CD4-positive, CD25-positive, alpha-beta regulatory T cell (primary cell): ENCODE measurements at regions not wholly inside any gene's neighbourhood (a gene's known extent, or its start where the extent isn't known, plus 50 kb on each side); places are given as distances from the start of the nearest gene placed in this dataset.

Source experiments
- ATAC-seq, 2 donors: fragments of 150-1000 bp; cut with Tn5 transposase; one replicate each; pipeline ENCODE4 v1.10.0; 2021; ENCODE audit warnings: low read depth in 2 of 2, moderate number of reproducible peaks in 2 of 2, moderate library complexity in 1 of 2
- DNase-seq, 3 donors: peaks; one replicate each; pipeline versions ENCODE4 v3.0.0 to v3.0.0-alpha.2; 2012 to 2022; ENCODE audit warnings: mixed read lengths in 1 of 3
- H3K27ac ChIP-seq: one replicate; pipeline ENCODE4 v1.7.0; 2013; ENCODE audit warnings: mild to moderate bottlenecking, low read length; ENCODE audit not compliant: insufficient read depth, poor library complexity, severe bottlenecking
- H3K27me3 ChIP-seq: one replicate; pipeline ENCODE4 v1.7.0; 2013; ENCODE audit warnings: low read length; ENCODE audit not compliant: control insufficient read depth, insufficient read depth
- H3K36me3 ChIP-seq: one replicate; pipeline ENCODE4 v1.7.0; 2013; ENCODE audit warnings: mild to moderate bottlenecking, low read length, moderate library complexity; ENCODE audit not compliant: control insufficient read depth, insufficient read depth
- H3K4me1 ChIP-seq: 2 replicates; pipeline ENCODE4 v1.7.0; 2013; ENCODE audit warnings: mild to moderate bottlenecking, low read length; ENCODE audit not compliant: insufficient read depth, control insufficient read depth, poor library complexity, severe bottlenecking
- H3K4me3 ChIP-seq: one replicate; pipeline ENCODE4 v1.7.0; 2013; ENCODE audit warnings: low read depth, mild to moderate bottlenecking, low read length, moderate library complexity
- H3K9me3 ChIP-seq, 2 experiments: 1 replicate in 1 of 2; 2 replicates in 1 of 2; pipeline ENCODE4 v1.7.0; 2013; ENCODE audit warnings: low read length in 2 of 2, mild to moderate bottlenecking in 1 of 2, moderate library complexity in 1 of 2; ENCODE audit not compliant: control insufficient read depth in 2 of 2
- H3K27ac Mint-ChIP-seq, 3 donors: one replicate each; pipeline ENCODE4 v1.8.0; 2020 to 2022; ENCODE audit warnings: mild to moderate bottlenecking in 3 of 3, mixed read lengths in 3 of 3, moderate library complexity in 2 of 3
- H3K27me3 Mint-ChIP-seq: one replicate; pipeline ENCODE4 v1.8.0; 2022; ENCODE audit warnings: mild to moderate bottlenecking, mixed read lengths
- H3K36me3 Mint-ChIP-seq: one replicate; pipeline ENCODE4 v1.8.0; 2020; ENCODE audit warnings: mixed read lengths
- H3K4me1 Mint-ChIP-seq, 4 donors: one replicate each; pipeline ENCODE4 v1.8.0; 2020 to 2022; ENCODE audit warnings: mixed read lengths in 4 of 4, mild to moderate bottlenecking in 1 of 4
- H3K4me3 Mint-ChIP-seq, 4 donors: one replicate each; pipeline ENCODE4 v1.8.0; 2020 to 2022; ENCODE audit warnings: mild to moderate bottlenecking in 4 of 4, mixed read lengths in 4 of 4, moderate library complexity in 3 of 4
- H3K9me3 Mint-ChIP-seq, 7 donors: one replicate each; pipeline ENCODE4 v1.8.0; 2020 to 2022; ENCODE audit warnings: mixed read lengths in 7 of 7, mild to moderate bottlenecking in 3 of 7, moderate library complexity in 2 of 7

GRCh38 chr6:1024161-1024560, 287.7 kb upstream of the FOXQ1 start:
- DNase-seq (no peak), ATAC-seq (no peak)
- H3K4me3 ChIP-seq, result no peak overlapping the region
- Mint-ChIP-seq H3K27ac (no peak overlapping the region), H3K4me3 (no peak overlapping the region), H3K4me1 (no peaks in the 10 kb centered on the region), H3K9me3 (peaks cover 0 to 2% (median 0%) of the 10 kb centered on the region in 7 donors), H3K36me3 (no peaks in the 10 kb centered on the region), H3K27me3 (peaks cover 4% of the 10 kb centered on the region)
- no peak overlapping the region for H3K27ac ChIP-seq
- H3K9me3 ChIP-seq, result no peaks in the 10 kb centered on the region
- no peaks in the 10 kb centered on the region for H3K27me3 ChIP-seq
- H3K36me3 ChIP-seq, result no peaks in the 10 kb centered on the region
- no peaks in the 10 kb centered on the region for H3K4me1 ChIP-seq

DNA sequence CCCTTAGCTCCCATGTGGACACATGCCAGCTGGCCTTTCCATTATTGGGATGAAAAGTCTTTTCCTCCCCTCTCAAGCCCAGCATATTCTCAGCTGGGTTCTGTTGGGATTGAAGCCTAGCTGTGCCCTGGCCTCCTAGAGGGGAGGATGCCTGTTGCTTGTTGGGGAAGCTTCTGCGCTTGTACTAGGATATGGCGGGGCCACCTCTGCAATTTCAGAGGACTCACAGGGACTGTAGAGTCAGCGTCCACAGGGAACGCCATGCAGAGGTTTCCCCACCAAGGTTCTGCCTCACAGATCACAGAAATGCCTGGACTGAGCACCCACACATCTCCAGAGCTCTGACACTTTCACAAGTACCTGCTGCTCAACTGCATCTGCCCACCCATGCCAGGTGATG, 288.7 kb upstream of the FOXQ1 start:
- Mint-ChIP-seq H3K36me3 (no peaks in the 10 kb centered on the region), H3K27ac (no peak overlapping the region), H3K4me1 (no peaks in the 10 kb centered on the region), H3K27me3 (no peaks in the 10 kb centered on the region), H3K9me3 (peaks cover 0 to 2% (median 0%) of the 10 kb centered on the region in 7 donors), H3K4me3 (no peak overlapping the region)
- DNase-seq (no peak), ATAC-seq (no peak)
- Histone ChIP-seq H3K9me3 (no peaks in the 10 kb centered on the region), H3K4me1 (no peaks in the 10 kb centered on the region), H3K27ac (no peak overlapping the region), H3K36me3 (no peaks in the 10 kb centered on the region), H3K27me3 (no peaks in the 10 kb centered on the region), H3K4me3 (no peak overlapping the region)

DNA sequence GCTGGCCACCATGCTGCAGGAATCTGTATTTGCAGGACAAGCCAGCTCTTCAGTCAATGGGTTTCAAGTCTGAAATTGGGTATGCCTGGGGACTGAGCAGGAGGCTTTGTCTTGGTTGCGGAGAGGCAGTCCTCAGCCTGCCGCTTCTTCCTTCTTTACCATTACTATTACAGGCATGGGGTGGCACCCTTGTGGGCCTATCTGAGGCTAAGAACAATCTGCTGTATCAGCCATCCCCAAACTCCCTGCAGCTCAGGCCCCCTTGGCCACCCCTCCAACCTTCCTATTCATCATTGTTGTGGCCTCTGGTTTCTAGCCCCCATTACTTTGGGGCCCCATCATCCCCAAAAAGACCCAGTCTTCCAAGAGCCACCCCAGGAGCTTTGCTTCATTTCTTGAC, 289.2 kb upstream of the FOXQ1 start:
- H3K27me3 ChIP-seq, result no peaks in the 10 kb centered on the region
- Mint-ChIP-seq H3K9me3 (peaks cover 0 to 2% (median 0%) of the 10 kb centered on the region in 7 donors), H3K36me3 (no peaks in the 10 kb centered on the region), H3K4me1 (no peaks in the 10 kb centered on the region), H3K27ac (no peak overlapping the region), H3K27me3 (no peaks in the 10 kb centered on the region), H3K4me3 (no peak overlapping the region)
- no peak overlapping the region for H3K27ac ChIP-seq
- no peak overlapping the region for H3K4me3 ChIP-seq
- H3K9me3 ChIP-seq, result no peaks in the 10 kb centered on the region
- DNase-seq (no peak), ATAC-seq (no peak)
- no peaks in the 10 kb centered on the region for H3K36me3 ChIP-seq
- H3K4me1 ChIP-seq, result no peaks in the 10 kb centered on the region

GRCh38 chr6:1020837-1021236, 291.1 kb upstream of the FOXQ1 start:
- Mint-ChIP-seq H3K36me3 (no peaks in the 10 kb centered on the region), H3K4me1 (no peaks in the 10 kb centered on the region), H3K4me3 (no peak overlapping the region), H3K27me3 (no peaks in the 10 kb centered on the region), H3K9me3 (peaks cover 0 to 2% (median 0%) of the 10 kb centered on the region in 7 donors), H3K27ac (no peak overlapping the region)
- Histone ChIP-seq H3K9me3 (no peaks in the 10 kb centered on the region), H3K36me3 (no peaks in the 10 kb centered on the region), H3K27ac (no peak overlapping the region), H3K27me3 (no peaks in the 10 kb centered on the region), H3K4me1 (no peaks in the 10 kb centered on the region), H3K4me3 (no peak overlapping the region)
- no peak for DNase-seq
- no peak for ATAC-seq

GRCh38 chr6:1020133-1020532, 291.8 kb upstream of the FOXQ1 start:
- H3K4me1 Mint-ChIP-seq, result no peaks in the 10 kb centered on the region
- no peaks in the 10 kb centered on the region for H3K4me1 ChIP-seq
- H3K9me3 Mint-ChIP-seq, result peaks cover 0 to 2% (median under 1%) of the 10 kb centered on the region in 7 donors
- H3K4me3 Mint-ChIP-seq, result no peak overlapping the region
- no peak overlapping the region for H3K4me3 ChIP-seq
- ATAC-seq (no peak), DNase-seq (no peak)
- no peaks in the 10 kb centered on the region for H3K27me3 Mint-ChIP-seq
- H3K27ac Mint-ChIP-seq, result no peak overlapping the region
- no peaks in the 10 kb centered on the region for H3K36me3 Mint-ChIP-seq
- H3K9me3 ChIP-seq, result no peaks in the 10 kb centered on the region
- no peaks in the 10 kb centered on the region for H3K27me3 ChIP-seq
- H3K36me3 ChIP-seq, result no peaks in the 10 kb centered on the region
- no peak overlapping the region for H3K27ac ChIP-seq

GRCh38 chr6:1018041-1018440, 293.9 kb upstream of the FOXQ1 start:
- Histone ChIP-seq H3K36me3 (no peaks in the 10 kb centered on the region), H3K27me3 (no peaks in the 10 kb centered on the region), H3K9me3 (peaks cover 0 to 2% of the 10 kb centered on the region in 2 experiments), H3K4me1 (no peaks in the 10 kb centered on the region), H3K4me3 (no peak overlapping the region), H3K27ac (no peak overlapping the region)
- Mint-ChIP-seq H3K4me1 (peaks cover 0 to 3% (median 0%) of the 10 kb centered on the region in 4 donors), H3K27me3 (no peaks in the 10 kb centered on the region), H3K4me3 (no peak overlapping the region), H3K36me3 (no peaks in the 10 kb centered on the region), H3K9me3 (peaks cover 0 to 5% (median 0%) of the 10 kb centered on the region in 7 donors), H3K27ac (no peak overlapping the region)
- ATAC-seq (no peak), DNase-seq (no peak)

GRCh38 chr6:1016329-1017302, 295.3 kb upstream of the FOXQ1 start:
- H3K36me3 Mint-ChIP-seq, result no peaks in the 10 kb centered on the region
- DNase-seq (no peak), ATAC-seq (no peak)
- no peaks in the 10 kb centered on the region for H3K27me3 Mint-ChIP-seq
- H3K9me3 Mint-ChIP-seq, result peaks cover 0 to 5% (median 0%) of the 10 kb centered on the region in 7 donors
- H3K36me3 ChIP-seq, result no peaks in the 10 kb centered on the region
- H3K27ac ChIP-seq, result no peak overlapping the region
- no peaks in the 10 kb centered on the region for H3K27me3 ChIP-seq
- no peak overlapping the region for H3K4me3 ChIP-seq
- H3K4me3 Mint-ChIP-seq, result no peak overlapping the region
- H3K27ac Mint-ChIP-seq, result no peak overlapping the region
- H3K4me1 Mint-ChIP-seq, result peaks cover 0 to 3% (median 0%) of the 10 kb centered on the region in 4 donors
- H3K4me1 ChIP-seq, result no peaks in the 10 kb centered on the region
- peaks cover 0 to 2% of the 10 kb centered on the region in 2 experiments for H3K9me3 ChIP-seq

- peaks cover 0 to 5% (median 0%) of the 10 kb centered on the region in 7 donors for H3K9me3 Mint-ChIP-seq
Measured at GRCh38 chr6:1015825-1016224, 296.1 kb upstream of the FOXQ1 start.

More at GRCh38 chr6:1015825-1016224, 296.1 kb upstream of the FOXQ1 start:
- ATAC-seq, result no peak
- no peaks in the 10 kb centered on the region for H3K27me3 ChIP-seq
- H3K4me3 Mint-ChIP-seq, result no peak overlapping the region
- H3K36me3 ChIP-seq, result no peaks in the 10 kb centered on the region
- DNase-seq, result no peak
- H3K9me3 ChIP-seq, result peaks cover 0 to 2% of the 10 kb centered on the region in 2 experiments
- peaks cover 0 to 3% (median 0%) of the 10 kb centered on the region in 4 donors for H3K4me1 Mint-ChIP-seq
- H3K36me3 Mint-ChIP-seq, result no peaks in the 10 kb centered on the region
- H3K4me3 ChIP-seq, result no peak overlapping the region
- no peak overlapping the region for H3K27ac ChIP-seq
- no peaks in the 10 kb centered on the region for H3K27me3 Mint-ChIP-seq
- no peak overlapping the region for H3K27ac Mint-ChIP-seq
- no peaks in the 10 kb centered on the region for H3K4me1 ChIP-seq
